GM19035 (cell line): ENCODE measurements at regions not wholly inside any gene's neighbourhood (a gene's known extent, or its start where the extent isn't known, plus 50 kb on each side); places are given as distances from the start of the nearest gene placed in this dataset.

Experiments
- ATAC-seq: cut with Tn5 transposase; IDR thresholded peaks from one replicate; pipeline ENCODE4 v1.9.1; 2021; ENCODE audit not compliant: unreplicated experiment

- no peak for ATAC-seq
Observed at GRCh38 chr3:17994167-17994566, 251.7 kb upstream of the TBC1D5 start.

GRCh38 chr3:17990390-17990789 lies 248.0 kb upstream of the TBC1D5 start:
- ATAC-seq, result no peak

- no peak for ATAC-seq
Observed at GRCh38 chr3:17986348-17986816, 244.0 kb upstream of the TBC1D5 start.

- no peak for ATAC-seq
Observed at GRCh38 chr3:17985658-17986347, 243.4 kb upstream of the TBC1D5 start.

- ATAC-seq, result no peak
Observed at GRCh38 chr3:17983106-17983505, 240.7 kb upstream of the TBC1D5 start.

GRCh38 chr3:17982211-17982880 lies 239.9 kb upstream of the TBC1D5 start:
- no peak for ATAC-seq

- ATAC-seq, result no peak
Observed at GRCh38 chr3:17980863-17981262, 238.4 kb upstream of the TBC1D5 start.

GRCh38 chr3:17979911-17980310 lies 237.5 kb upstream of the TBC1D5 start:
- ATAC-seq, result no peak

- no peak for ATAC-seq
Observed at GRCh38 chr3:17979252-17979651, 236.8 kb upstream of the TBC1D5 start.

GRCh38 chr3:17974206-17974841 lies 231.9 kb upstream of the TBC1D5 start:
- ATAC-seq, result no peak

- no peak for ATAC-seq
Observed at GRCh38 chr3:17972959-17973906, 230.8 kb upstream of the TBC1D5 start.

GRCh38 chr3:17972476-17972875 lies 230.0 kb upstream of the TBC1D5 start:
- no peak for ATAC-seq

GRCh38 chr3:17972030-17972429 lies 229.6 kb upstream of the TBC1D5 start:
- ATAC-seq, result no peak

- ATAC-seq, result no peak
Observed at GRCh38 chr3:17969985-17970568, 227.6 kb upstream of the TBC1D5 start.

- no peak for ATAC-seq
Observed at GRCh38 chr3:17969244-17969643, 226.8 kb upstream of the TBC1D5 start.

GRCh38 chr3:17967953-17968607 lies 225.6 kb upstream of the TBC1D5 start:
- no peak for ATAC-seq

- ATAC-seq, result no peak
Observed at GRCh38 chr3:17967111-17967510, 224.7 kb upstream of the TBC1D5 start.

- no peak for ATAC-seq
Observed at GRCh38 chr3:17965331-17965730, 222.9 kb upstream of the TBC1D5 start.

- ATAC-seq, result no peak
Observed at GRCh38 chr3:17964108-17964507, 221.7 kb upstream of the TBC1D5 start.

GRCh38 chr3:17955411-17955810 lies 213.0 kb upstream of the TBC1D5 start:
- no peak for ATAC-seq
